Activated T-cell treated with anti-CD3 and anti-CD28 coated beads, Interleukin-2, amount 50 U/mL, for 4 hours (primary cell): ENCODE measurements at regions not wholly inside any gene's neighbourhood (a gene's known extent, or its start where the extent isn't known, plus 50 kb on each side); places are given as distances from the start of the nearest gene placed in this dataset.
"Not testable (repeated sequence)": the region's sequence is repeated elsewhere in the genome, so short reads cannot be mapped to it uniquely, and the experiment has no call there.

Experiments
- ATAC-seq, 2 donors: fragments of 200-7000 bp; cut with Tn5 transposase; one replicate each; pipeline ENCODE4 v1.10.0; 2021
- DNase-seq: peaks from one replicate; pipeline ENCODE4 v3.0.0-alpha.2; 2020
- H3K27me3 Mint-ChIP-seq: one replicate; pipeline ENCODE4 v1.8.0; 2021; ENCODE audit warnings: low read depth, mixed read lengths
- H3K36me3 Mint-ChIP-seq: one replicate; pipeline ENCODE4 v1.8.0; 2022; ENCODE audit warnings: mixed read lengths; ENCODE audit not compliant: insufficient read depth
- H3K4me1 Mint-ChIP-seq: one replicate; pipeline ENCODE4 v1.8.0; 2021; ENCODE audit warnings: low read depth, mixed read lengths
- H3K4me3 Mint-ChIP-seq: one replicate; pipeline ENCODE4 v1.8.0; 2021; ENCODE audit warnings: mild to moderate bottlenecking, moderate library complexity, mixed read lengths
- H3K9me3 Mint-ChIP-seq: one replicate; pipeline ENCODE4 v1.8.0; 2021; ENCODE audit warnings: mixed read lengths

DNA sequence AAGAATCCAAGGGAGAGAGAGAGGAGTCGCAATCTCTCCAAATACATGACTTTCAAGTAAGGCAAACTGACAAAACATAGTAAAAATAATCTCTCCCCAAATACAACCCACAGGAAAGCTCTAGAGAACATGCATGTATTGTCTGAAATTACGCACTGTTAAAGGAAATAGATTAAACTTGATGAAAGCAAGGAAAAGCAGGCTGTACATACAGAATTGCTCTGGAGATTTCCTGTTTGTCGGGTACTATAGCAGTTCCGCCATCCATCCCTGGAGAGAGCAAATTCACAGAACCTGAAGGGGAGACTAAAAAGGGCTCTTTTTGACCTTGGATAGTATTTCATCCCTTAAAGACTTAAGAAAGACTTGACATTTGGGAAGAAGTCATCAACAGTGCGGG, 170.2 kb upstream of the BET1 start:
- H3K27me3 Mint-ChIP-seq = peaks cover 2% of the 10 kb centered on the region
- ATAC-seq = no peak

DNA sequence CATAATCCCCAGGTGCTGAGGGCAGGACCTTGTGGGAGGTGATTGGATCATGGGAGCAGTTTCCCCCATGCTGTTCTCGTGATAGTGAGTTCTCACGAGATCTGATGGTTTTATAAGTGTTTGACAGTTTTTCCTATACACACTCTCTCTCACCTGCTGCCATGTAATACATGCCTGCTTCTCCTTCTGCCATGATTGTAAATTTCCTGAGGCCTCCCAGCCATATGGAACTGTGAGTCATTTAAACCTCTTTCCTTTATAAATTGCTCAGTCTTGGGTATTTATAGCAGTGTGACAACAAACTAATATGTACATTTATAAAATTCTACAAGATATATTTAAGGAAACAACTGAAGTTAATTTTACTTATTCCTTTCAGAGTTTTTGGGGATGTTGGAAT, 170.8 kb upstream of the BET1 start:
- Mint-ChIP-seq H3K4me3 (no peak overlapping the region), H3K4me1 (no peaks in the 10 kb centered on the region), H3K9me3 (no peaks in the 10 kb centered on the region), H3K27me3 (peaks cover 2% of the 10 kb centered on the region), H3K36me3 (no peaks in the 10 kb centered on the region)
- DNase-seq (no peak), ATAC-seq (no peak)

More for the DNA sequence above, 170.2 kb upstream of the BET1 start:
- H3K4me1 Mint-ChIP-seq = no peaks in the 10 kb centered on the region
- no peak for DNase-seq
- H3K4me3 Mint-ChIP-seq = no peak overlapping the region
- H3K36me3 Mint-ChIP-seq = no peaks in the 10 kb centered on the region
- no peaks in the 10 kb centered on the region for H3K9me3 Mint-ChIP-seq

DNA sequence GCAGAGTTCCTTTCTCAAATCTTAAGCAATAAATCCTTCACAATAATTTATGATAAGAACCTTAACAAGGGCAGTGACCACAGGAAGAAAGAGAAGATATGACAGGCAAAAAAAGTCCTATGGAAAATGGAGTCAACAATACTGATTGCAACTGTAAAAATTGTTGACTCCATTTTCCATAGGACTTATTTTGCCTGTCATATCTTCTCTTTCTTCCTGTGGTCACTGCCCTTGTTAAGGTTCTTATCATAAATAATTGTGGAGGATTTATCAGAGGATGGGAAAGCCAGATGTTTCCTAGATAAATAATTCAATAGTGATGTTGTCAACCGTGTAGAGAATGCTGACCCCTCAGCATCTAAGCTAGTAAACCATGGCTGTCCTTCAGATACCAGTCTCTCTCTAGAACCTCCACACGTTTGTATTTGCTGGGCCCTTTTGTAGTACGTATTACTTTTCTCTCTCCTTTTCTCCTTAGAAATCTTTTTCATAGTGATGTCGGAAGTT, 172.6 kb upstream of the BET1 start:
- peaks cover 2% of the 10 kb centered on the region for H3K27me3 Mint-ChIP-seq
- no peak for DNase-seq

DNA sequence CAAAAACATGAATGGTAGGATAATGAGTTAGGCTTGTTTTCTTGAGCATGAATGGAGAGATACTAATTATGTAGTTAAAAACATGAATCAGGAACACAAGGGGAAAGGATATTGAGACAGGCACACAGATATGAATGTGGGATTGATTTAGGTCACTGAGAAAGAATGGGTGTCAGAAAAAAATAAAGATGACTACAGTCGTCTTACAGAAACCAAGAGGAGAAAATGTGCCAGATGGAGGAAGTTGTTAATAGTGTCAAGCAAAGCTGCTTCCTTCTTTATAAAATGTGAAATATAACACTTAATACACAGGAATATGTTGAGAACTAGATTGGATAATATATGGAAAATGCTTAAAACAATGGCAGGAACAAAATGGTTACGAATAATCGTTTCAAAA, 173.3 kb upstream of the BET1 start:
- DNase-seq (no peak), ATAC-seq (no peak)
- no peak overlapping the region for H3K4me3 Mint-ChIP-seq
- no peaks in the 10 kb centered on the region for H3K4me1 Mint-ChIP-seq
- no peaks in the 10 kb centered on the region for H3K9me3 Mint-ChIP-seq
- H3K27me3 Mint-ChIP-seq = peaks cover 2% of the 10 kb centered on the region
- no peaks in the 10 kb centered on the region for H3K36me3 Mint-ChIP-seq

More for the DNA sequence above, 172.6 kb upstream of the BET1 start:
- no peak overlapping the region for H3K4me3 Mint-ChIP-seq
- H3K9me3 Mint-ChIP-seq = no peaks in the 10 kb centered on the region
- no peaks in the 10 kb centered on the region for H3K4me1 Mint-ChIP-seq
- no peaks in the 10 kb centered on the region for H3K36me3 Mint-ChIP-seq
- no peak for ATAC-seq

DNA sequence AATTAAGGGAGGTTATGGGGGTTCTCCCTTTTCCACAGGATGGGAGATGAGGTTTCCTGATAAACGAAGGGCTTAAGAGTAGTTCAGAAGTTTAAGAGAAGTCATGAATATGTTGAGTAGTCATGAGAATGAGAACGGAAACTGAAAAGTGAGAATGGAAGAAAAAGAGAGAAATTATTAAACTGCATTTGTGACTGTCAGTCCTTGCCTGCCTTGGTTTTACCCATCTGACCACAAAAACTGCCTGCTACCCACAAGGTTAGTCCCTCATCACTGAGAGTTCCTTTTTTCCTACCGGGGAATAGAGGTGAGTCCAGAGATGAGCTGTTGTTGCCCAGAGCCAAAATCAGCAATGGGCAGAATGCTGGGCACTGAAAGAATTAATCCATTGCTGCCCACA, 174.1 kb upstream of the BET1 start:
- ATAC-seq = peak in 1 of 2 donors; percentile 37
- Mint-ChIP-seq H3K4me1 (no peaks in the 10 kb centered on the region), H3K36me3 (no peaks in the 10 kb centered on the region), H3K9me3 (no peaks in the 10 kb centered on the region), H3K4me3 (no peak overlapping the region), H3K27me3 (peaks cover 2% of the 10 kb centered on the region)
- DNase-seq = no peak

DNA sequence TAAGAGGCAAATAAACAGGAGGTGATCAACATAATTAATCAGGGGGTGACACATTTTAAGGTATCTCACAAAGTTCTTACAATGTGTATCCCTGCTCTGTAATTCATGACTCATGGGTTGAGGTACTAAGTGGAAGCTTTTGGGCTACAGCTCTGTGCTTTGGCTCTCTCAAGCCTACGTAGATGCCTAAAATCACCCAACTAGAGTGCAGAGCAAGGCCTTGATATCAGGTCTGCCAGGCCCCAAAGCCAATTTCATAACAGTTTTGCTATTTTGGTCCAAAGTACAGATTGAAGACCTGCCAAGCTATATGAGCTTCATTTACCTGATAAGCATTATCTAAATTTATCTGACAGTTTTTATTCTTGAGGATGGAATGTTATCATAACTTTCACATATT, 175.3 kb upstream of the BET1 start:
- Mint-ChIP-seq H3K27me3 (peaks cover 2% of the 10 kb centered on the region), H3K36me3 (no peaks in the 10 kb centered on the region), H3K4me3 (no peak overlapping the region), H3K4me1 (no peaks in the 10 kb centered on the region), H3K9me3 (no peaks in the 10 kb centered on the region)
- DNase-seq (no peak), ATAC-seq (no peak)

DNA sequence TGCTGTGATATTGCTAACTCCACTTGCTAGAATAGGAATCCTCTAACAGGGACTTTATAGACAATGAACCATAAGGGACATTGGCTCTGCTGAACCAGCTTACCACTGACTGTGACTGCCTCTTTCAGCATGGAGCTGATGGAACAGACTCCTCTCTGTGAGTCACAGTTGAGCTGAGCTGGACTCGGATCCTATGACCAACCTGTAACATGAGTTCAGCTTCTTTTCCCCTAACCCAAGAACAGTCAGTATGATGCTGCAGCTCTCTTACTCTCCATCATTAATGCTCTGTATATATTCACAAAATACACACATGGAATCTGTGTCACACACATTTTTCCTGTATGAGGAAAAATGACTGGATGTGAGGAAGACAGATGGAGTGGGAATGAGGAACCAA, 177.9 kb upstream of the BET1 start:
- no peaks in the 10 kb centered on the region for H3K4me1 Mint-ChIP-seq
- no peaks in the 10 kb centered on the region for H3K36me3 Mint-ChIP-seq
- H3K9me3 Mint-ChIP-seq = no peaks in the 10 kb centered on the region
- no peak overlapping the region for H3K4me3 Mint-ChIP-seq
- DNase-seq (no peak), ATAC-seq (no peak)
- H3K27me3 Mint-ChIP-seq = peaks cover 2% of the 10 kb centered on the region

DNA sequence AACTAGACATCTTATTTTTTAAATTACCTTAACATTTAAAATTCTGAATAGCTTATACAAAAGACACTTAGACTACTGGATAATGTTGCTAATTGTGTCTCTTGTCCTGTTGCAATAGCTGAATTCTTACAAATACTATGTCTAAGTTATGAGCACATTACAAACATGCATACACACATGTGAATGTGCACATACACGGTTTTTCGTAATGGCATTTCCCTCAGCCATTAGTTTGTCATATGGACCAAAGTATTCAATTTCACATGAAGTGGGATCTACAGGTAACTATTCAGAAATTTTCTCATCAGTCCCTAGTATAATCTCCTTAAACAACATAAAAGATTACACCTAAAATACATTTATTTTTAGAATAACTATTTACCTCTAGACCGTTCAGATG, 178.6 kb upstream of the BET1 start:
- no peaks in the 10 kb centered on the region for H3K9me3 Mint-ChIP-seq
- H3K27me3 Mint-ChIP-seq = peaks cover 2% of the 10 kb centered on the region
- H3K36me3 Mint-ChIP-seq = no peaks in the 10 kb centered on the region
- no peak for DNase-seq
- ATAC-seq = no peak
- no peak overlapping the region for H3K4me3 Mint-ChIP-seq
- H3K4me1 Mint-ChIP-seq = no peaks in the 10 kb centered on the region

DNA sequence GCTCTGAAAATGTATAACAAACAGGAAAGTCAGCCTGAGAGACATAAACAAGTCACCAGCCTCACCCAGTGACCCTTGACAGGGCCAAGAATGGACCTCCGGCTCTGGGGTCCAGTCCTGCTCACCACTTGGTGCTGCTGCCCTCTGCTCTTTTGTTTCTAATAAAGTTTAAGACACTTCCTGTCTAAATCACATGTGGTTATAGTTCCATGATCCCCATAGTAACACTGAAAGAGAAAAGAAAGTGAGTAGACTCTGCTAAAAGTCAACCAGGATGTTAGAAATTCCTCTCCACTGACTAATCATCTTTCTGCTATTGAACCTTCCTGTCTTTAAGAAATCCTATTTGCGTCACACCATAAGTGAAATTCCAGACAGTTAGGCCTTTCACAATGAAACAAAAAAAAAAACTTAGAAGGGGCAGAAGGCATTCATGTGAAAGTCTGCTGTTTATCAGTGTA, 179.2 kb upstream of the BET1 start:
- DNase-seq (no peak), ATAC-seq (no peak)
- Mint-ChIP-seq H3K27me3 (no peaks in the 10 kb centered on the region), H3K36me3 (no peaks in the 10 kb centered on the region), H3K4me3 (no peak overlapping the region), H3K9me3 (no peaks in the 10 kb centered on the region), H3K4me1 (no peaks in the 10 kb centered on the region)

DNA sequence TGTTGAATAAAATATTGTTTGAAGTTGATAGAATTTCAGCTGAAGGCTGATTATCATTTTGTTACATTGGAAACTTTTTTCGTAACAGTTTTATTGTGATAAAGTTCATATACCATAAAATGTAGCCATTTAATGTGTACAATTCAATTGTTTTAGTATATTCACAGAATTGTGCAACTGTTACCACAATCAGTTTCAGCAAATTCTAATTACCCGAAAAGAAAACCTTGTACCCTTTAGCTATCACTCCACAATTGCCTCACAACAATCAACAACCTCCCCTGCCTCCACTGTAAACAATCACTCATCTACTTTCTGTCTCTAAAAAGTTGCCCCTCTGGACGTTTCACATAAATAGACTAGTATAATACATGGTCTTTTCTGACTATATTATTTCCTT, 179.7 kb upstream of the BET1 start:
- Mint-ChIP-seq H3K36me3 (no peaks in the 10 kb centered on the region), H3K4me1 (no peaks in the 10 kb centered on the region), H3K27me3 (no peaks in the 10 kb centered on the region), H3K9me3 (no peaks in the 10 kb centered on the region), H3K4me3 (no peak overlapping the region)
- no peak for DNase-seq
- no peak for ATAC-seq

DNA sequence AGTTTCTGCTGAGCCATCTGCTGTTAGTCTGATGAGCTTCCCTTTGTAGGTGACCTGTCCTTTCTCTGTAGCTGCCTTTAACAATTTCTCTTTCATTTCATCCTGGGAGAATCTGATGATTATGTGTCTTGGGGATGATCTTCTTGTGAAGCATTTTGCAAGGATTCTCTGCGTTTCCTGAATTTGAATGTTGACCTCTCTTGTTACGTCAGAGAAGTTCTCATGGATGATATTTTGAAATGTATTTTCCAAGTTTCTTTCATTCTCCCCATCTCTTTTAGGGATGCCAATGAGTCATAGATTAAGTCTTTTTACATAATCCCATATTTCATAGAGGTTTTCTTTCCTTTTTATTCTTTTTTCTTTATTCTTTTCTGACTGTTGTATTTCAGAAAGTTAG, 184.2 kb upstream of the BET1 start:
- ATAC-seq (no peak), DNase-seq (no peak)
- no peaks in the 10 kb centered on the region for H3K27me3 Mint-ChIP-seq
- peaks cover 4% of the 10 kb centered on the region for H3K9me3 Mint-ChIP-seq
- no peak overlapping the region for H3K4me3 Mint-ChIP-seq
- no peaks in the 10 kb centered on the region for H3K4me1 Mint-ChIP-seq
- no peaks in the 10 kb centered on the region for H3K36me3 Mint-ChIP-seq

DNA sequence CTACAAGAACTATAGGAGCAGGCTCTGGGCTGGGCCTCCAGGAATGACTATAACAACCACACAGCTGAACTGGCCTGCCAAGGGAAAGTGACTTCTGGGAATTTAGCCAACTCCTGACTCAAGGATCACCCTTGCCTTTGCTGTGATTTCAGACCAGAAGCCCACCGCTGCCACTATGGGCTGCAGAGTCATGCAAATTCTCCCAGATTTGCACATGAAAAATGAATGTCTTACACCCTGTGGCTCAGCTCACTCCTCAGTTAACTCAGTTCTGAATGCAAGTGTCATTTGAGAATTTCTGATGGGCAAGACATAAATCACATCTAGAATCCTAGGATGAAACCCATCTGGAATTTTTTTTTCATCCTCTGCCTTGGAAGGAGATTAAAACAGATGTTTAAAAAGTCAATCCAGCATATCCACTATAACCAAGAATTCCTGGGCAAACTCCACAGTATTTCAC, 186.5 kb upstream of the BET1 start:
- no peak overlapping the region for H3K4me3 Mint-ChIP-seq
- no peaks in the 10 kb centered on the region for H3K36me3 Mint-ChIP-seq
- ATAC-seq = no peak

DNA sequence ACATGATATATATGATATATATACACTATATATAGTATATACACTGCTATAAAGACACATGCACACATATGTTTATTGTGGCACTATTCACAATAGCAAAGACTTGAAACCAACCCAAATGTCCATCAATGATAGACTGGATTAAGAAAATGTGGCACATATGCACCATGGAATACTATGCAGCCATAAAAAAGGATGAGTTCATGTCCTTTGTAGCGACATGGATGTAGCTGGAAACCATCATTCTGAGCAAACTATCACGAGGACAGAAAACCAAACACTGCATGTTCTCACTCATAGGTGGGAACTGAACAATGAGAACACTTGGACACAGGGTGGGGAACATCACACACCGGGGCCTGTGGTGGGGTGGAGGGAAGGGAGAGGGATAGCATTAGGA, 190.3 kb upstream of the BET1 start:
- ATAC-seq, H3K4me1 Mint-ChIP-seq, H3K4me3 Mint-ChIP-seq, H3K9me3 Mint-ChIP-seq, H3K27me3 Mint-ChIP-seq, DNase-seq, H3K36me3 Mint-ChIP-seq: not testable (repeated sequence)

More for the DNA sequence above, 186.5 kb upstream of the BET1 start:
- DNase-seq = no peak
- Mint-ChIP-seq H3K4me1 (no peaks in the 10 kb centered on the region), H3K9me3 (peaks cover 4% of the 10 kb centered on the region), H3K27me3 (no peaks in the 10 kb centered on the region)

DNA sequence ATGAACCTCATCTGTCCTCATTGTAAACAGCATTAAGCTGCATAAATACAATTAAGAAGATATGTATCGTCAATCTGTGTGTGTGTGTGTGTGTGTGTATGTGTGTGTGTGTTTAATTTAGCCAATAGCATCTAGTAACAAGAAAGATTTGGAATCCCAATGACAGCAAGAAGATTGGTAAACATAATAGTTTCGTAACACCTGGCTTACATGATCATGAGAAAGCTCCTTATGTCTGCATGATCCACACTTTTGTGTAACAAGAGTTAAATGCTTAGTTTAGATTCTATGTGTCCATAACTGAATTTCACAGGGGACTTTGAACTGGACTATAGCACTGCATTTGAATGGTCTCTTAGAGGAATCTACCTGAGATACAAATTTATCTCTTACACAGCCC, 191.0 kb upstream of the BET1 start:
- H3K4me3 Mint-ChIP-seq = no peak overlapping the region
- H3K36me3 Mint-ChIP-seq = no peaks in the 10 kb centered on the region
- DNase-seq = no peak
- ATAC-seq = no peak
- no peaks in the 10 kb centered on the region for H3K4me1 Mint-ChIP-seq
- peaks cover 4% of the 10 kb centered on the region for H3K9me3 Mint-ChIP-seq
- H3K27me3 Mint-ChIP-seq = no peaks in the 10 kb centered on the region

DNA sequence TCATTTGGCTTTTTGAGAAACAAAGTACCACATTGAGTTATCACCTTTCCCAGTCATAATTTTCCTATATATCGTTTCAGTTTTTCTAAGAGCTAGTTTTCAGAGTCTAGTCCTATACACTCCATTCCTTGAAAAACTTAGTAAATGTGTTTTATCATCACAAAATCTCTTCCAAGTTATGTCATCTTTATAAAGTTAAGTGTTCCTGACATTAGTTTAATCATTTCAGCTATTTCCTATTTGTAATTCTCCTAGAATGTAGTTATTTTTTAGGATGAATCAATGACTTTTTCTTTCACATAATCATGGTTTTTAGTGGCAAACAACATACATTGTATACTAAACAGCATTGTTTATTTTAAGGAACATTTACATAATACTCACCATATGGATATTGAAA, 191.7 kb upstream of the BET1 start:
- ATAC-seq (no peak), DNase-seq (no peak)
- H3K36me3 Mint-ChIP-seq = no peaks in the 10 kb centered on the region
- H3K9me3 Mint-ChIP-seq = peaks cover 4% of the 10 kb centered on the region
- H3K27me3 Mint-ChIP-seq = no peaks in the 10 kb centered on the region
- no peaks in the 10 kb centered on the region for H3K4me1 Mint-ChIP-seq
- no peak overlapping the region for H3K4me3 Mint-ChIP-seq

DNA sequence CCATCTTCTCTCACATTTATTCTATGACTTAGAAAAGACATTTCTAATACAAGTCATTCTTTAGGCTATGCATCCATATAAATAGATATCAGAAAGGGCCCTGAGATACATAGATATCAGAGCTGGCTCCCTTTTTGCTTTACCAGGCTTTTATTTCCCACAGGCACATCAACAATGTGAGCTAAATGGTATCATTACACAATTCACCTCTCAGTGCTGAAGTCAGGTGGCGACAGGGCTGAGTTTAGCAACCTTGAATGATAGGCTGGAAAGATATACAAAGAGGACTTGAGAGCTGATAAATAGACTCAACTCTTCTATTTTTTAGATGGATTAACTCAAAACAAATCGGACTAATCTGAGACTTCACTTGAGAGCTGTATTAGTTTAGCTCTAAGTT, 189.2 kb upstream of the COL1A2 start:
- Mint-ChIP-seq H3K9me3 (peaks cover 4% of the 10 kb centered on the region), H3K36me3 (no peaks in the 10 kb centered on the region), H3K27me3 (no peaks in the 10 kb centered on the region), H3K4me1 (no peaks in the 10 kb centered on the region), H3K4me3 (no peak overlapping the region)
- ATAC-seq = no peak
- no peak for DNase-seq
